Prostate gland (tissue), 2 donors: ENCODE measurements at regions not wholly inside any gene's neighbourhood (a gene's known extent, or its start where the extent isn't known, plus 50 kb on each side); places are given as distances from the start of the nearest gene placed in this dataset.

Experiments
- POLR2AphosphoS5 ChIP-seq: sonication (generic); formaldehyde crosslinking; IDR thresholded peaks from one replicate; pipeline ENCODE4 v1.6.1; 2017; ENCODE audit warnings: antibody characterized with exemption
- TF ChIP-seq, protein P1 (sequence below), 4 experiments: fragments of 200-600 bp in 2 of 4; fragments of 450-650 bp in 2 of 4; sonication (generic) in 2 of 4; IDR thresholded peaks; 1 replicate in 3 of 4; 2 replicates in 1 of 4; pipeline ENCODE4 v1.5.1; 2016 to 2019; ENCODE audit warnings: antibody characterized with exemption in 4 of 4, mild to moderate bottlenecking in 2 of 4, moderate library complexity in 2 of 4

DNA sequence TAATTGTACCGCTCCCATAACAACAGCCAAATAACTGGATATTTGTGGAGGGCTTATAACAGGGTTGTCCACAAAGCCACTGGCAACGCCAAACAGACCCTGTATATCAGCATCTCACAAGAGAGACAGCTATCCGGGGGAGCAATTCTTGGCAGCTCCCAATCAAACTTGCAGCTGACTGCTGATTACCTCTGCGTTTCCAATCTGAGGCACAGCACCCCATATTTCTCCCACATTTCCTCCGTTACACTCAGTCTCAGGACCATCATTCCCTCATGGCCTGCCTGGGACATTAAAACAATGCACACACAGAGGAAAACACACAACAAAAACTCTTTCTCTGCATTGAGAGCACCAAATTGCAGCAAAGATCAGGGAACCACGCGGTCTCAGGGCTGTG, 67.8 kb upstream of the SDK1 start:
- TF ChIP-seq, protein P1, sequence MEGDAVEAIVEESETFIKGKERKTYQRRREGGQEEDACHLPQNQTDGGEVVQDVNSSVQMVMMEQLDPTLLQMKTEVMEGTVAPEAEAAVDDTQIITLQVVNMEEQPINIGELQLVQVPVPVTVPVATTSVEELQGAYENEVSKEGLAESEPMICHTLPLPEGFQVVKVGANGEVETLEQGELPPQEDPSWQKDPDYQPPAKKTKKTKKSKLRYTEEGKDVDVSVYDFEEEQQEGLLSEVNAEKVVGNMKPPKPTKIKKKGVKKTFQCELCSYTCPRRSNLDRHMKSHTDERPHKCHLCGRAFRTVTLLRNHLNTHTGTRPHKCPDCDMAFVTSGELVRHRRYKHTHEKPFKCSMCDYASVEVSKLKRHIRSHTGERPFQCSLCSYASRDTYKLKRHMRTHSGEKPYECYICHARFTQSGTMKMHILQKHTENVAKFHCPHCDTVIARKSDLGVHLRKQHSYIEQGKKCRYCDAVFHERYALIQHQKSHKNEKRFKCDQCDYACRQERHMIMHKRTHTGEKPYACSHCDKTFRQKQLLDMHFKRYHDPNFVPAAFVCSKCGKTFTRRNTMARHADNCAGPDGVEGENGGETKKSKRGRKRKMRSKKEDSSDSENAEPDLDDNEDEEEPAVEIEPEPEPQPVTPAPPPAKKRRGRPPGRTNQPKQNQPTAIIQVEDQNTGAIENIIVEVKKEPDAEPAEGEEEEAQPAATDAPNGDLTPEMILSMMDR (IDR thresholded peaks at IDR 0.05) = no peak
- TF ChIP-seq POLR2AphosphoS5 = no peak
